ENCODE measurements at regions not wholly inside any gene's neighbourhood (a gene's known extent, or its start where the extent isn't known, plus 50 kb on each side); places are given as distances from the start of the nearest gene placed in this dataset.

DNA sequence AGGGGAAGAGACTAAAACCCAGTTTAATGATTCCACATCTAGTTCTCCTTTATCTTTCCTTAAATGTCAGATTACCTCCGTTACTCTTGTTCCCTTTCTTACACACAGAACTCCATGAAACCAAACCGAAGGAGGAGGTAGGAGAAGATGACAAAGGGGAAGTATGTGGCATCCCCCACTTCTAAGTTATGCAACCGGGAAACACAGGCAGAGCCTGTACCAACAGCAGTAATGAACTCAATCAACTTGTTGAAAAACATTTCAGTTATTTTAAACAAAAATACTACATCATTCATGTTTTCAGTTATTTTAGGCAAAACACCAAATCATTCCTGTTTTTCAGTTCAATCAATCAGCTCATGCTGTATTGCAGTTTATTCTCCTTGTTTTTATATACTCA lies 101.8 kb downstream of the PCSK1 start:
- TF ChIP-seq ZNF114 (tag by site-specific recombination; IDR thresholded peaks at IDR 0.05) (no peak), ZNF239 (tag by site-specific recombination; IDR thresholded peaks at IDR 0.05) (no peak), SP3 (tag by site-specific recombination; IDR thresholded peaks at IDR 0.05) (no peak), YY1 (tag by site-specific recombination; IDR thresholded peaks at IDR 0.05) (no peak), TCF7L2 (IDR thresholded peaks at IDR 0.05; ENCODE audit: borderline replicate concordance, low read depth, low read length) (no peak), SP2 (tag by site-specific recombination; IDR thresholded peaks at IDR 0.05) (no peak), KLF10 (tag by site-specific recombination; IDR thresholded peaks at IDR 0.05) (no peak)
- TF ChIP-seq, protein P1, sequence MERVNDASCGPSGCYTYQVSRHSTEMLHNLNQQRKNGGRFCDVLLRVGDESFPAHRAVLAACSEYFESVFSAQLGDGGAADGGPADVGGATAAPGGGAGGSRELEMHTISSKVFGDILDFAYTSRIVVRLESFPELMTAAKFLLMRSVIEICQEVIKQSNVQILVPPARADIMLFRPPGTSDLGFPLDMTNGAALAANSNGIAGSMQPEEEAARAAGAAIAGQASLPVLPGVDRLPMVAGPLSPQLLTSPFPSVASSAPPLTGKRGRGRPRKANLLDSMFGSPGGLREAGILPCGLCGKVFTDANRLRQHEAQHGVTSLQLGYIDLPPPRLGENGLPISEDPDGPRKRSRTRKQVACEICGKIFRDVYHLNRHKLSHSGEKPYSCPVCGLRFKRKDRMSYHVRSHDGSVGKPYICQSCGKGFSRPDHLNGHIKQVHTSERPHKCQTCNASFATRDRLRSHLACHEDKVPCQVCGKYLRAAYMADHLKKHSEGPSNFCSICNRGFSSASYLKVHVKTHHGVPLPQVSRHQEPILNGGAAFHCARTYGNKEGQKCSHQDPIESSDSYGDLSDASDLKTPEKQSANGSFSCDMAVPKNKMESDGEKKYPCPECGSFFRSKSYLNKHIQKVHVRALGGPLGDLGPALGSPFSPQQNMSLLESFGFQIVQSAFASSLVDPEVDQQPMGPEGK (tag by site-specific recombination; IDR thresholded peaks at IDR 0.05): no peak
- TF ChIP-seq, protein P2, sequence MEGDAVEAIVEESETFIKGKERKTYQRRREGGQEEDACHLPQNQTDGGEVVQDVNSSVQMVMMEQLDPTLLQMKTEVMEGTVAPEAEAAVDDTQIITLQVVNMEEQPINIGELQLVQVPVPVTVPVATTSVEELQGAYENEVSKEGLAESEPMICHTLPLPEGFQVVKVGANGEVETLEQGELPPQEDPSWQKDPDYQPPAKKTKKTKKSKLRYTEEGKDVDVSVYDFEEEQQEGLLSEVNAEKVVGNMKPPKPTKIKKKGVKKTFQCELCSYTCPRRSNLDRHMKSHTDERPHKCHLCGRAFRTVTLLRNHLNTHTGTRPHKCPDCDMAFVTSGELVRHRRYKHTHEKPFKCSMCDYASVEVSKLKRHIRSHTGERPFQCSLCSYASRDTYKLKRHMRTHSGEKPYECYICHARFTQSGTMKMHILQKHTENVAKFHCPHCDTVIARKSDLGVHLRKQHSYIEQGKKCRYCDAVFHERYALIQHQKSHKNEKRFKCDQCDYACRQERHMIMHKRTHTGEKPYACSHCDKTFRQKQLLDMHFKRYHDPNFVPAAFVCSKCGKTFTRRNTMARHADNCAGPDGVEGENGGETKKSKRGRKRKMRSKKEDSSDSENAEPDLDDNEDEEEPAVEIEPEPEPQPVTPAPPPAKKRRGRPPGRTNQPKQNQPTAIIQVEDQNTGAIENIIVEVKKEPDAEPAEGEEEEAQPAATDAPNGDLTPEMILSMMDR (tag by site-specific recombination; IDR thresholded peaks at IDR 0.05): no peak
- TF ChIP-seq, protein P3, sequence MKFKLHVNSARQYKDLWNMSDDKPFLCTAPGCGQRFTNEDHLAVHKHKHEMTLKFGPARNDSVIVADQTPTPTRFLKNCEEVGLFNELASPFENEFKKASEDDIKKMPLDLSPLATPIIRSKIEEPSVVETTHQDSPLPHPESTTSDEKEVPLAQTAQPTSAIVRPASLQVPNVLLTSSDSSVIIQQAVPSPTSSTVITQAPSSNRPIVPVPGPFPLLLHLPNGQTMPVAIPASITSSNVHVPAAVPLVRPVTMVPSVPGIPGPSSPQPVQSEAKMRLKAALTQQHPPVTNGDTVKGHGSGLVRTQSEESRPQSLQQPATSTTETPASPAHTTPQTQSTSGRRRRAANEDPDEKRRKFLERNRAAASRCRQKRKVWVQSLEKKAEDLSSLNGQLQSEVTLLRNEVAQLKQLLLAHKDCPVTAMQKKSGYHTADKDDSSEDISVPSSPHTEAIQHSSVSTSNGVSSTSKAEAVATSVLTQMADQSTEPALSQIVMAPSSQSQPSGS (tag by site-specific recombination; IDR thresholded peaks at IDR 0.05; ENCODE audit: low read depth): no peak
- TF ChIP-seq, protein P4, sequence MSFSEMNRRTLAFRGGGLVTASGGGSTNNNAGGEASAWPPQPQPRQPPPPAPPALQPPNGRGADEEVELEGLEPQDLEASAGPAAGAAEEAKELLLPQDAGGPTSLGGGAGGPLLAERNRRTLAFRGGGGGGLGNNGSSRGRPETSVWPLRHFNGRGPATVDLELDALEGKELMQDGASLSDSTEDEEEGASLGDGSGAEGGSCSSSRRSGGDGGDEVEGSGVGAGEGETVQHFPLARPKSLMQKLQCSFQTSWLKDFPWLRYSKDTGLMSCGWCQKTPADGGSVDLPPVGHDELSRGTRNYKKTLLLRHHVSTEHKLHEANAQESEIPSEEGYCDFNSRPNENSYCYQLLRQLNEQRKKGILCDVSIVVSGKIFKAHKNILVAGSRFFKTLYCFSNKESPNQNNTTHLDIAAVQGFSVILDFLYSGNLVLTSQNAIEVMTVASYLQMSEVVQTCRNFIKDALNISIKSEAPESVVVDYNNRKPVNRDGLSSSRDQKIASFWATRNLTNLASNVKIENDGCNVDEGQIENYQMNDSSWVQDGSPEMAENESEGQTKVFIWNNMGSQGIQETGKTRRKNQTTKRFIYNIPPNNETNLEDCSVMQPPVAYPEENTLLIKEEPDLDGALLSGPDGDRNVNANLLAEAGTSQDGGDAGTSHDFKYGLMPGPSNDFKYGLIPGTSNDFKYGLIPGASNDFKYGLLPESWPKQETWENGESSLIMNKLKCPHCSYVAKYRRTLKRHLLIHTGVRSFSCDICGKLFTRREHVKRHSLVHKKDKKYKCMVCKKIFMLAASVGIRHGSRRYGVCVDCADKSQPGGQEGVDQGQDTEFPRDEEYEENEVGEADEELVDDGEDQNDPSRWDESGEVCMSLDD (tag by site-specific recombination; IDR thresholded peaks at IDR 0.05): no peak
